ENCODE measurements at regions not wholly inside any gene's neighbourhood (a gene's known extent, or its start where the extent isn't known, plus 50 kb on each side); places are given as distances from the start of the nearest gene placed in this dataset.

GRCh38 chr6:153705429-153705828 is 333.6 kb upstream of the OPRM1 start:
- DNase-seq, result no peak
- Histone ChIP-seq H3K9me3 (peaks cover 4 to 7% (median 6%) of the 10 kb centered on the region in 3 donors), H3K27me3 (no peaks in the 10 kb centered on the region), H3K4me3 (no peak overlapping the region), H3K4me1 (no peaks in the 10 kb centered on the region), H3K27ac (no peak overlapping the region), H3K36me3 (no peaks in the 10 kb centered on the region)
- intact Hi-C loops (cut with DNase I; ENCODE audit: low total_unique reads), result no loop called here
- TF ChIP-seq CTCF (IDR thresholded peaks at IDR 0.05), result no peak

DNA sequence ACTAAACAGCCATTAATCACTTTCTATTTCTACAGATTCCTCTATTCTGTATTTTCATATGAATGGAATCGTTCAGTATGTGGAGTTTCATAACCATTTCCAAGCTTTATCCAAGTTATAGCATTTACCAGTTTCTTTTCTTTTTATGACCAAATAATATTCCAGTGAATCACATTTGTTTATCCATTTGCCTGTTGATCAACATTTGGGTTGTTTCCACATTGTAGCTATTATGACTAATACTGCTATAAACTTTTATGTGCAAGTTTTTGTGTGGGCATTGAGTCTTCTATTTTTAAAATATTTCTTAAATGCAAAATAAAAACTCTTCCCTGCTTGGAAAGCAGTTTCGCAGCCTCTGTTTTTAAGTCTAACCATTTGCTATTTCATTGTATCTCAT is 336.4 kb upstream of the OPRM1 start:
- Histone ChIP-seq H3K9me3 (peaks cover 4 to 7% (median 6%) of the 10 kb centered on the region in 3 donors), H3K4me1 (no peaks in the 10 kb centered on the region), H3K36me3 (no peaks in the 10 kb centered on the region), H3K27ac (no peak overlapping the region), H3K27me3 (no peaks in the 10 kb centered on the region), H3K4me3 (no peak overlapping the region)
- no peak for DNase-seq
- no peak for TF ChIP-seq CTCF (IDR thresholded peaks at IDR 0.05)
- intact Hi-C loops (cut with DNase I; ENCODE audit: low total_unique reads), result no loop called here

- Histone ChIP-seq H3K27ac (no peak overlapping the region), H3K36me3 (no peaks in the 10 kb centered on the region), H3K4me3 (no peak overlapping the region), H3K27me3 (no peaks in the 10 kb centered on the region), H3K4me1 (no peaks in the 10 kb centered on the region), H3K9me3 (no peaks in the 10 kb centered on the region)
- no peak for DNase-seq
- TF ChIP-seq CTCF (IDR thresholded peaks at IDR 0.05), result no peak
- intact Hi-C loops (cut with DNase I; ENCODE audit: low total_unique reads), result no loop called here
These were observed 340.4 kb upstream of the OPRM1 start for GRCh38 chr6:153698637-153699036.

DNA sequence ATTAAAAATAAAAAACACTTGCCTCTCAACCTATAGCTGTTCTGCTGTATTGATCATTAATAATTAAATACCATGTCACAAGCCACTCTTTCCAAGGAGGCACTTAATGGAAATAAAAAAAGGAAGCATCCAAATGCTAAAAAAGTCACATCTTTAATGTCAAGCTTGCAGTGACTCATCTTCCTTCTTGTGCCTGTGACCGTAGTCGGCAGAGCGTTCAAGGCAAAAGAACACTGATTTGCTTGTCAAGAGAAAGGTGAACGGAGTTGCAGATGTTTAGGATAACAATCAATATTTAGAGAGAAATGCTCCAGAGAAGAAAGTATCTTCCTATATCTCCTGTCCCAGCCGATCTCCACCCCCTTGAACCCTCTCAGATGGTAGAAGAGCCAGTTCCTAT is 341.0 kb upstream of the OPRM1 start:
- Histone ChIP-seq H3K9me3 (no peaks in the 10 kb centered on the region), H3K27me3 (no peaks in the 10 kb centered on the region), H3K4me1 (no peaks in the 10 kb centered on the region), H3K4me3 (no peak overlapping the region), H3K36me3 (no peaks in the 10 kb centered on the region), H3K27ac (no peak overlapping the region)
- no peak for TF ChIP-seq CTCF (IDR thresholded peaks at IDR 0.05)
- DNase-seq, result no peak
- intact Hi-C loops (cut with DNase I; ENCODE audit: low total_unique reads), result no loop called here

DNA sequence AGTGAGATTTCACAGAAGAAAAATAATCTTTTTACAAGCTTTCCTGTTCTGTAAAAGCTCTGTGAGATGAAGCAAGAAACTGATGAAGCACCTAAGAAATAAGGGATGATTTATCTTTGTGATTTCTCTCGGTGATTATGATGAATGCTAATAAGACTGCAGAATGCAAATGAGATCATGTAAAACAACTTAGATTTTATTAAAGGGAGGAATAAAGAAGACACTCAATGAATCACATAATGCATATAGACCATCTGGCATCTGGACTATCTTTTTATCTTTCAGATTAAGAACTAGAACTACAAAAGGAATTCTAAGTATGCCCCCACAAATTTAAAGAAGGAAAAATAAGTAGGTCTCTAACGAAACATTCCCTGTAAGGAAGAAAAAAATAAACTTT is 361.5 kb upstream of the OPRM1 start:
- no peaks in the 10 kb centered on the region for H3K27me3 ChIP-seq
- H3K27ac ChIP-seq, result no peak overlapping the region
- no peaks in the 10 kb centered on the region for H3K36me3 ChIP-seq
- H3K9me3 ChIP-seq, result peaks cover 0 to 10% (median 0%) of the 10 kb centered on the region in 3 donors
- no peak overlapping the region for H3K4me3 ChIP-seq
- DNase-seq, result no peak
- TF ChIP-seq CTCF (IDR thresholded peaks at IDR 0.05), result no peak
- intact Hi-C loops (cut with DNase I; ENCODE audit: low total_unique reads), result no loop called here
- H3K4me1 ChIP-seq, result no peaks in the 10 kb centered on the region

DNA sequence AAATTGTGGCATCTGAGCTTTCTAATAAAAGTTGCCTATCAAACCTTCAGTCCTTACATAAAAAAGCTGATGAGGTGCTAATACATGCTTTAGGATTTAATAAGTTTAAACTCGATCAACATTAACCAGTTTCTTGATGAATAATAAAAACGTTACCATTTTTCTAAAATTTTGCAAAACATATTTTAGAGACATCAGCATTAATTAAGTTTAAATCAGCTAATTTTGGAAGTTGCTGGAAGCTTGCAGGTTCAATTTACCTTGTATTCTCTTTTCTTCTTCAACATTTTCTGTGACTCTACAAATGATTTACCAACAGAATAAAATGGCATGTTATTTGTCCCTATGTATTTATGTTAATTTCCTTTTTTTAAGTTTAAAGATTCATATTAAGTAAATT is 365.3 kb upstream of the OPRM1 start:
- Histone ChIP-seq H3K36me3 (no peaks in the 10 kb centered on the region), H3K4me1 (no peaks in the 10 kb centered on the region), H3K27ac (no peak overlapping the region), H3K9me3 (no peaks in the 10 kb centered on the region), H3K4me3 (no peak overlapping the region), H3K27me3 (no peaks in the 10 kb centered on the region)
- intact Hi-C loops (cut with DNase I; ENCODE audit: low total_unique reads), result no loop called here
- DNase-seq, result no peak
- TF ChIP-seq CTCF (IDR thresholded peaks at IDR 0.05), result no peak
